ENCODE measurements at regions not wholly inside any gene's neighbourhood (a gene's known extent, or its start where the extent isn't known, plus 50 kb on each side); places are given as distances from the start of the nearest gene placed in this dataset.
A peak's percentile ranks its signal among the peaks of the same experiment; 100 is the strongest.
"Not testable (repeated sequence)": the region's sequence is repeated elsewhere in the genome, so short reads cannot be mapped to it uniquely, and the experiment has no call there.

DNA sequence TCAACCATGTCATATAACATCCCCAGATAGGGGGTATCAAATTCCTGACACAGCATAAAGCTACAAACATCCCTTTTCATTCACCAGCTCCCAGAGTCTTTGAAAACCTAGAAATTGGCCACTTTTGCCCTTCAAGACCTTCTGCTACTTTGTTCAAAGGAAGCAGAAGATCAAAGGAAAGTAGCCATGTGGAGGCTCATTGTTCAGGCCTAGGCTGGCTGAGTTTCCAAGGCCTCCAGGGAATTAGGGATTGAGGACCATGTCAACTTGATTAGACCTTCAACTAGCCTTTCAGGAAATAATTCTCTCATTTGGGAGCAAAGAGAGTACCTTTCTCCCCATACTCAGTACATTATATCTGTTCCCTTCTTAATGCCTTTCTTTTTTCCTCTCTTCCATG, 66.8 kb upstream of the ATXN3L start:
- Histone ChIP-seq H3K36me3 (no peaks in the 10 kb centered on the region), H3K27ac (no peak overlapping the region), H3K4me1 (no peaks in the 10 kb centered on the region), H3K27me3 (no peaks in the 10 kb centered on the region), H3K4me3 (no peak overlapping the region), H3K9me3 (no peaks in the 10 kb centered on the region)
- no peak for ATAC-seq (ENCODE audit: low FRiP score in 2 of 2)
- no peak for DNase-seq
- TF ChIP-seq POLR2AphosphoS5 (IDR thresholded peaks at IDR 0.05), result no peak
- no peak for TF ChIP-seq POLR2A (IDR thresholded peaks at IDR 0.05)
- TF ChIP-seq, protein P1, sequence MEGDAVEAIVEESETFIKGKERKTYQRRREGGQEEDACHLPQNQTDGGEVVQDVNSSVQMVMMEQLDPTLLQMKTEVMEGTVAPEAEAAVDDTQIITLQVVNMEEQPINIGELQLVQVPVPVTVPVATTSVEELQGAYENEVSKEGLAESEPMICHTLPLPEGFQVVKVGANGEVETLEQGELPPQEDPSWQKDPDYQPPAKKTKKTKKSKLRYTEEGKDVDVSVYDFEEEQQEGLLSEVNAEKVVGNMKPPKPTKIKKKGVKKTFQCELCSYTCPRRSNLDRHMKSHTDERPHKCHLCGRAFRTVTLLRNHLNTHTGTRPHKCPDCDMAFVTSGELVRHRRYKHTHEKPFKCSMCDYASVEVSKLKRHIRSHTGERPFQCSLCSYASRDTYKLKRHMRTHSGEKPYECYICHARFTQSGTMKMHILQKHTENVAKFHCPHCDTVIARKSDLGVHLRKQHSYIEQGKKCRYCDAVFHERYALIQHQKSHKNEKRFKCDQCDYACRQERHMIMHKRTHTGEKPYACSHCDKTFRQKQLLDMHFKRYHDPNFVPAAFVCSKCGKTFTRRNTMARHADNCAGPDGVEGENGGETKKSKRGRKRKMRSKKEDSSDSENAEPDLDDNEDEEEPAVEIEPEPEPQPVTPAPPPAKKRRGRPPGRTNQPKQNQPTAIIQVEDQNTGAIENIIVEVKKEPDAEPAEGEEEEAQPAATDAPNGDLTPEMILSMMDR (IDR thresholded peaks at IDR 0.05), result no peak
- no peak for TF ChIP-seq EP300 (IDR thresholded peaks at IDR 0.05)

DNA sequence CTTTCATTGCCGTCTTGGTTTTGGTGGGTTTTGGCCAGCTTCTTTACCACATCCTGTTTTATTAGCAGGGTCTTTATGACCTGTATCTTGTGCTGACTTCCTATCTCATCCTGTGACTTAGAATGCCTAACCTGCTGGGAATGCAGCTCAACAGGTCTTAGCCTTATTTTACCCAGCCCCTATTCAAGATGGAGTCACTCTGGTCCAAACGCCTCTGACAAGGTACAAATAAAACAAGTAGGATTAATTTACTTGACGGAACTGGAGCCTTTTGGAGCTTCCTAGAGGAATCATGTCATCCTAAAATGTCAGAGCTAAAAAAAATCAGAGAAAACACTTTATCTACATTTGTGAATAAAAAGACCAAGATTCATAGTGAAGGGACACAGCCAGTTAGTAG, 66.2 kb upstream of the ATXN3L start:
- Histone ChIP-seq H3K36me3 (no peaks in the 10 kb centered on the region), H3K4me3 (no peak overlapping the region), H3K4me1 (no peaks in the 10 kb centered on the region), H3K9me3 (no peaks in the 10 kb centered on the region), H3K27me3 (no peaks in the 10 kb centered on the region), H3K27ac (no peak overlapping the region)
- WGBS, 2 donors, result 84 to 88% methylated on average over 3 of the region's 3 CpGs
- TF ChIP-seq, protein P1 (IDR thresholded peaks at IDR 0.05), result no peak
- TF ChIP-seq EP300 (IDR thresholded peaks at IDR 0.05), result no peak
- no peak for TF ChIP-seq POLR2AphosphoS5 (IDR thresholded peaks at IDR 0.05)
- no peak for TF ChIP-seq POLR2A (IDR thresholded peaks at IDR 0.05)
- DNase-seq (no peak), ATAC-seq (ENCODE audit: low FRiP score in 2 of 2) (no peak)

DNA sequence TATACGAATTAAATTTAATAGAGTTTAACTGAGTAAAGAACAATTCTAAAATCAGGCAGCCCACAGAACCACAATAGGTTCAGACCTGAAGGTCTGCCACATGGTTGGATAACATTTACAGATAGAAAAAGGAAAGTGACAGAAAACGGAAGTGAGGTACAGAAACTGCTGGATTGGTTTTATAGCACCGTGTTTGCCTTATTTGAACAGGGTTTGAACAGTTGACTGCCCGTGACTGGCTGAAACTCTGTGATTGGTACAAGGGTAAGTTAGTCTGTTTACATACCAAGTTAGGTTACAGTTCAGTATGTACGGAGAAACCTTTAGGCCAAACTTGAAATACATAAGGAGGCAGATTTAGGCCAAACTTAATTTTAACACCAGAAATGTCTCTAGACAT, 64.1 kb upstream of the ATXN3L start:
- TF ChIP-seq POLR2AphosphoS5 (IDR thresholded peaks at IDR 0.05) (no peak), EP300 (IDR thresholded peaks at IDR 0.05) (no peak), POLR2A (IDR thresholded peaks at IDR 0.05) (no peak)
- Histone ChIP-seq H3K36me3 (no peaks in the 10 kb centered on the region), H3K9me3 (no peaks in the 10 kb centered on the region), H3K27ac (no peak overlapping the region), H3K4me3 (no peak overlapping the region), H3K27me3 (no peaks in the 10 kb centered on the region), H3K4me1 (no peaks in the 10 kb centered on the region)
- 81 to 82% methylated on average over 5 of the region's 5 CpGs for WGBS, 2 donors
- no peak for DNase-seq
- ATAC-seq (ENCODE audit: low FRiP score in 2 of 2), result no peak

DNA sequence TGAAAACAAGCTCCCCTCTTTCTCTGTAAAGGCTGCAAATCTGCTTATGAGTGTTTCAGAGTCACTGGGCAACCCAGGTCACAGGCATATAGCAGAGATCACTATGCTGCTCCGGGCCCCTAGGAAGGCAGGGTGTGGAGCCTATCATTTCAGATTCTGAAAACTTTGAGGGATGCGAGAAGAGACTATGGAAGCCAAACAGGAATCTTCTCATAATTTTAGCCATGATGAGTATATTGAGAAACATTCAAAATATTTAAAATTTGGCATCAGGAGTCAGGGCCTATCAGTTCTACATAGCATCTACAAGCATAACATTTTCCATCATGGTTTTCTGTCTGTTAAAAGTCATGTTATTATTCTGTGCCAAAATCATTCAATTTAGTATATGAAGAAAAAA, 61.7 kb upstream of the ATXN3L start:
- ATAC-seq (ENCODE audit: low FRiP score in 2 of 2) (no peak), DNase-seq (no peak)
- WGBS, 2 donors, result 77 to 89% methylated on average over 2 of the region's 2 CpGs
- no peak overlapping the region for H3K4me3 ChIP-seq
- TF ChIP-seq EP300 (IDR thresholded peaks at IDR 0.05), result no peak
- TF ChIP-seq, protein P1 (IDR thresholded peaks at IDR 0.05), result no peak
- no peak for TF ChIP-seq POLR2AphosphoS5 (IDR thresholded peaks at IDR 0.05)
- no peak for TF ChIP-seq POLR2A (IDR thresholded peaks at IDR 0.05)
- H3K36me3 ChIP-seq, result no peaks in the 10 kb centered on the region
- peaks cover 0 to 2% (median 0%) of the 10 kb centered on the region in 4 donors for H3K4me1 ChIP-seq
- H3K27me3 ChIP-seq, result no peaks in the 10 kb centered on the region
- H3K9me3 ChIP-seq, result no peaks in the 10 kb centered on the region
- no peak overlapping the region for H3K27ac ChIP-seq

DNA sequence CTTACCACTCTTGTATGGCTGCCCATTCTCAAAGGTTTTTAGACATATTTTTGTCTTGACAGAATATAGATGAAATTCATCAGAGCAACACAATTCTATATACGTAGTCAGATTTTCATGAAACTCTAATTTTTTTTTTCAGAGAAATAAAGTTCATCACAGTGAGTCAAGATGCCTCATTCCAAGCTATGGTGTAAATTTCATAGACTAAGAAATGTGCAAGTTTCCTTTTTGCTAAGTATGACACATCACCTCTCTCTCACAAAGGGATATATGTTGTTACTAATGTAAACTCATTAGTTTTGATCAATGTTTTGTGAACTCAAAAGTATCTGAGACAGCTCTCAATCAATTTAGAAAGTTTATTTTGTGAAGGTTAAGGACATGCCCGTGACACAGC, 60.4 kb upstream of the ATXN3L start:
- ATAC-seq (ENCODE audit: low FRiP score in 2 of 2) (no peak), DNase-seq (no peak)
- Histone ChIP-seq H3K27me3 (no peaks in the 10 kb centered on the region), H3K4me3 (no peak overlapping the region), H3K36me3 (no peaks in the 10 kb centered on the region), H3K9me3 (no peaks in the 10 kb centered on the region), H3K27ac (no peak overlapping the region), H3K4me1 (peaks cover 0 to 2% (median 0%) of the 10 kb centered on the region in 4 donors)
- WGBS, 2 donors, result 47 to 80% methylated on average over 2 of the region's 2 CpGs
- no peak for TF ChIP-seq POLR2AphosphoS5 (IDR thresholded peaks at IDR 0.05)
- no peak for TF ChIP-seq POLR2A (IDR thresholded peaks at IDR 0.05)
- TF ChIP-seq, protein P1 (IDR thresholded peaks at IDR 0.05), result no peak
- no peak for TF ChIP-seq EP300 (IDR thresholded peaks at IDR 0.05)

DNA sequence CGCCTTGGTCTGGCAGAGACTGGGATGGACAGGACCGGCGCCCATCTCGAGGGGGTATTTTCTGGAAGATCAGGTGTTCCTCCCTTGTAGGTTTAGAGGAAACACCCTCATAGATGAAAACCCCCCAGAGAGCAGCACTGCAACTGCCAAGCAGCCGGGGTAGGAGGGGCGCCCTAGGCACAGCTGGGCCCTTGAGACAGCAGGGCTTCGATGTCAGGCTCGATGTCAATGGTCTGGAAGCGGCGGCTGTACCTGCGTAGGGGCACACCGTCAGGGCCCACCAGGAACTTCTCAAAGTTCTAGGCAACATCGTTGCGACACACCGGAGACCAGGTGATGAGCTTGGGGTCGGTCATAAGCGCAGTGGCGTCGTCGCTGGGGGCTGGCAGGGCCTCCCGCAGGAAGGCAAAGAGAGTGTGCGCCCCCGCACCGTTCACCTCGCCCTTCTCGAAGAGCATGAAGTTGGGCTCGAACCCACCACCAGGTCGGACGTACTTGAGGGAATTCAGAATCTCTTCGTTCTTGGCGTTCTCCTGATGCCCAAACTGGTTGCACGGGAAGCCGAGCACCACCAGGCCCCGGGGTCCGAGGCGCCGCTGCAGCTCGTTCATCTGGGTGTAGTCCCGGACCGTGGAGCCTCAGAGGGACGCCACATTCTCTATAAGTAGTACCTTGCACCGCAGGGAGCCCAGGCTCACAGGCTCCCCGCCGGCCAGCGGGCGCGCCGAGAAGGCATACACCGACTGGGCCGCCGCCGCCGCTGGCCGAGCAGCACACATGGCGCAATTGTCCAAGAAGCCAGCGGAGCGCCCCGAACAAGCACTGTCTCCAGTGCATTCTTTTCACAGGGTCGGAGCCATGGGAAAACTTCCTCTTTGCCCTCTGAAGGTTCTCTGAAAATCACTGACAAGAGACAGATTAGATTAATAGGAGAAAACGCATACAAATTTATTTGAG, 59.0 kb upstream of the ATXN3L start:
- not testable (repeated sequence) for H3K27ac ChIP-seq, H3K9me3 ChIP-seq, H3K4me1 ChIP-seq, H3K4me3 ChIP-seq, H3K27me3 ChIP-seq, H3K36me3 ChIP-seq
- ATAC-seq (ENCODE audit: low FRiP score in 2 of 2) (peak in 1 of 2 donors; percentile 67), DNase-seq (peak; percentile 37 to 60)
- WGBS, 2 donors, result 92 to 100% methylated on average over 10 to 57 of the region's 60 CpGs
